ENCODE measurements at regions not wholly inside any gene's neighbourhood (a gene's known extent, or its start where the extent isn't known, plus 50 kb on each side); places are given as distances from the start of the nearest gene placed in this dataset.
A peak's percentile ranks its signal among the peaks of the same experiment; 100 is the strongest.
"Not testable (repeated sequence)": the region's sequence is repeated elsewhere in the genome, so short reads cannot be mapped to it uniquely, and the experiment has no call there.

DNA sequence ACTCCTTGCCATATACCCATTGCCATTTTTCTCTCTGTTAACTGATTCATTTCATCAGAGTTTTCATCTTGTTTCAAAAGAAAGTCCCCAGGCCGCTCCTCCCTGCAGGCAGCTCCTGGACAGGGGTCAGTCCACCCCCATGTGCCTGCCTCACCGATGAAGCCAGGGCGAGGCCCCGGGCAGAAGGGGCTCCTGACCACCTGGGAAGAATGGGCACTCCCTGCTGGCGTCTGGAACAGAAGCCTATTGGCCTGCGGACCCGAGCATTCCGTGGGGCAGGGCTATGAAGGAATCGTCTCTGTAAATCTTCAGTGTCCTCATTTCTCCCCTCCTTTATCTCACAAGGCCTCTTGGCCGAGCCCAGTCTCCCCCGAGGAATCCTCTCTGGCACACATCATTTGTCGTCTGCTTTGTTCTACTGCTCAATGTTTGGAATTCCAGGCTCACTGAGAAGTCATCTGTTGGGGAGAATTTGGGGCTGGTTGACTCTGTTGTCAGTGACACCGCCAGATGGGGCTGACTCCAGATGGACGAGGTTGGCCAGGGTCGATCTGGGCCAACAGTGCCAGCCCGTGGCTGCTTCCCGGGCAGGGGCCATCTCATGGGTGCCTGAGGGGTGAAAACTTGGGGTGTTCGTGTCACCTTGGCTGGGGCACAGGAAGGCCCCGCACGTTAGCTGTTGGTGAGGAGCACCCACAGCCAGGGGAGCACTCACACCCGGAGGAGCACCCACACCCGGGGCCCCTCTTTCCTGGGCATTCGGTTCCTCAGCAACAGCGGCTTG lies 183.9 kb downstream of the BANP start:
- intact Hi-C loops (cut with DNase I); H3K27me3 ChIP-seq; H3K4me1 ChIP-seq; H3K27ac ChIP-seq; H3K36me3 ChIP-seq; H3K4me3 ChIP-seq: not testable (repeated sequence)
- TF ChIP-seq, protein P1, sequence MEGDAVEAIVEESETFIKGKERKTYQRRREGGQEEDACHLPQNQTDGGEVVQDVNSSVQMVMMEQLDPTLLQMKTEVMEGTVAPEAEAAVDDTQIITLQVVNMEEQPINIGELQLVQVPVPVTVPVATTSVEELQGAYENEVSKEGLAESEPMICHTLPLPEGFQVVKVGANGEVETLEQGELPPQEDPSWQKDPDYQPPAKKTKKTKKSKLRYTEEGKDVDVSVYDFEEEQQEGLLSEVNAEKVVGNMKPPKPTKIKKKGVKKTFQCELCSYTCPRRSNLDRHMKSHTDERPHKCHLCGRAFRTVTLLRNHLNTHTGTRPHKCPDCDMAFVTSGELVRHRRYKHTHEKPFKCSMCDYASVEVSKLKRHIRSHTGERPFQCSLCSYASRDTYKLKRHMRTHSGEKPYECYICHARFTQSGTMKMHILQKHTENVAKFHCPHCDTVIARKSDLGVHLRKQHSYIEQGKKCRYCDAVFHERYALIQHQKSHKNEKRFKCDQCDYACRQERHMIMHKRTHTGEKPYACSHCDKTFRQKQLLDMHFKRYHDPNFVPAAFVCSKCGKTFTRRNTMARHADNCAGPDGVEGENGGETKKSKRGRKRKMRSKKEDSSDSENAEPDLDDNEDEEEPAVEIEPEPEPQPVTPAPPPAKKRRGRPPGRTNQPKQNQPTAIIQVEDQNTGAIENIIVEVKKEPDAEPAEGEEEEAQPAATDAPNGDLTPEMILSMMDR (IDR thresholded peaks at IDR 0.05), result peak in 1 of 12 donors; percentile 3
- peaks cover 0 to 20% (median 2%) of the 10 kb centered on the region in 12 donors for H3K9me3 ChIP-seq
- 46 to 55% (median 51%) methylated on average over 16 to 24 of the region's 24 CpGs for WGBS, 4 donors
- peak in 1 of 5 donors; percentile 53 for DNase-seq
- ATAC-seq, result peak in 3 of 4 donors; percentile 13 to 64 (median 56)

DNA sequence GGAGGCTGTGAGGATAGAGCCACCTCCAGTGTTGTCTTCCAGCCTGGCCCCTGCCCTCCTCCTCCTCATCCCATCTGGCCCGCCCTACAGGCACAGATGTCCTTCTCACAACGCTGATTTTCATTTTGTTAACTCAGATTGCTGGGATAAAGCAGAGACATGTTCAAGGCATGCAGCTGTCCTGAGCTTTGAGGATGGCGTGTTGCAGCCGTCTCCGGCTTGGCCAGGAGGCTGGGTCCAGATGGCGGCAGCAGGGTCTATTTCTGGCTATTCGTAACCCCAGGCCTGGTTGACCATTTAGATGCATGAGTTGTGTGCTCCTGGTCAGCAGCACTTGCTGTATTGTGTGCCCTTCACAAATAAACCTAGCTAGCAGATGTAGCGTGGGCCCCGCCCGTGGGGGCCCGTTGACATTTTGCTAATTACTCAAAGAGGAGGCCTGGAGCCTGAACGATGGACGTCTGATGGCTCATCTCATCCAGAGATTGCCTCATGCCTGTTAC lies 185.0 kb downstream of the BANP start:
- WGBS, 4 donors, result 76 to 88% (median 82%) methylated on average over 10 to 13 of the region's 13 CpGs
- H3K4me3 ChIP-seq; H3K36me3 ChIP-seq; intact Hi-C loops (cut with DNase I); H3K27me3 ChIP-seq; H3K4me1 ChIP-seq; H3K27ac ChIP-seq: not testable (repeated sequence)
- DNase-seq, result peak in 1 of 5 donors; percentile 25
- peaks cover 0 to 20% (median 2%) of the 10 kb centered on the region in 12 donors for H3K9me3 ChIP-seq
- ATAC-seq, result peak in 3 of 4 donors; percentile 11 to 56 (median 49)

DNA sequence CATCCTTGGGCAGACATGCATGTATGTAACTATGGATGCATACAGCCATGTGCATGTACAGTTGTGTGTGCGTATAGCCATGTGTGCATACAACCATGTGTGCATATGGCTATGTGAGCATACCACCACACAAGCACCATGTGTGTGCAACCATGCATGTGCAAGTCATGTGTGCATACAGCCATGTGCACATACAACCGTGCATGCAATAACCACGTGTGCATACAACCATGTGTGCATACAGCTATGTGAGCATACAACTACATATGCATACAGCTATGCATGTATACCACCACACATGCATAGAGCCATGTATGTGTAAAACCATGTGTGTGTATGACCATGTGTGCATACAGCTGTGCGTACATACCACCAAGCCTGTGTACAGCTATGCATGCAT lies 185.7 kb downstream of the BANP start:
- peaks cover 0 to 20% (median 2%) of the 10 kb centered on the region in 12 donors for H3K9me3 ChIP-seq
- H3K27ac ChIP-seq; H3K27me3 ChIP-seq; H3K4me3 ChIP-seq; DNase-seq; H3K4me1 ChIP-seq; H3K36me3 ChIP-seq; intact Hi-C loops (cut with DNase I); ATAC-seq: not testable (repeated sequence)
- 96 to 100% (median 98%) methylated on average over 3 to 4 of the region's 4 CpGs for WGBS, 4 donors

DNA sequence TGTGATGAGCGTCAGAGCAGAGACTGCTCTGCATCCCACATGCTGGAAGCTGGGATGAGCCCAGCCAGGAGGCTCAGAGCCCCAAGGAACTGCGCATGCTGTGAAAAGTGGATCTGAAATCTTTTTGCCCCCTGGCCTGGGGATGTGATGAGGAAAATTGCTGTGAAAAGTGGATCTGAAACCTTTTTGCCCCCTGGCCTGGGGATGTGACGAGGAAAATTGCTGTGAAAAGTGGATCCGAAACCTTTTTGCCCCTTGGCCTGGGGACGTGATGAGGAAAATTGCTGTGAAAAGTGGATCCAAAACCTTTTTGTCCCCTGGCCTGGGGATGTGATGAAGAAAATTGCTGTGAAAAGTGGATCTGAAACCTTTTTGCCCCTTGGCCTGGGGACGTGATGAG lies 187.9 kb downstream of the BANP start:
- Histone ChIP-seq H3K9me3 (peaks cover 0 to 20% (median 2%) of the 10 kb centered on the region in 12 donors), H3K4me1 (peaks cover 0 to 11% (median 0%) of the 10 kb centered on the region in 12 donors)
- 80 to 86% (median 82%) methylated on average over 6 of the region's 6 CpGs for WGBS, 4 donors
- H3K27me3 ChIP-seq; H3K36me3 ChIP-seq; H3K27ac ChIP-seq; H3K4me3 ChIP-seq; ATAC-seq; DNase-seq; intact Hi-C loops (cut with DNase I): not testable (repeated sequence)

DNA sequence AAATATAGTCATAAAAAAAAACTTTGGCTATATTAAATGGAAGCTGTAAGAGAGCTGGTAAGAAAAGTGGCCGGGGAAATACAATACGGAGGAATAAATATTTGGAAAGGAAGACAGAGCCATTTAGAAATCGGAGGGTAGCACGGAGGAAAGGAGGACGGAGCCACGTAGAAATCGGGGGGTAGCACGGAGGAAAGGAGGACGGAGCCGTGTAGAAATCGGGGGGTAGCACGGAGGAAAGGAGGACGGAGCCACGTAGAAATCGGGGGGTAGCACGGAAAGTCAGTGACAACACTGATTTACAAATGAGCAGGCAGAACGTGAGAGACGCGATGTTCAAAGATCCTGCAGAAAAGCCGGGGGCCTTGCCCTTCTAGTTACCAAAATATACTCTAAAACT lies 189.0 kb downstream of the BANP start:
- DNase-seq, result peak in 1 of 5 donors; percentile 9
- intact Hi-C loops (cut with DNase I); H3K27me3 ChIP-seq; H3K27ac ChIP-seq; H3K4me3 ChIP-seq; H3K36me3 ChIP-seq; ATAC-seq: not testable (repeated sequence)
- peaks cover 0 to 11% (median 0%) of the 10 kb centered on the region in 12 donors for H3K4me1 ChIP-seq
- H3K9me3 ChIP-seq, result peaks cover 0 to 20% (median 2%) of the 10 kb centered on the region in 12 donors
- 90 to 94% (median 92%) methylated on average over 20 of the region's 20 CpGs for WGBS, 4 donors

DNA sequence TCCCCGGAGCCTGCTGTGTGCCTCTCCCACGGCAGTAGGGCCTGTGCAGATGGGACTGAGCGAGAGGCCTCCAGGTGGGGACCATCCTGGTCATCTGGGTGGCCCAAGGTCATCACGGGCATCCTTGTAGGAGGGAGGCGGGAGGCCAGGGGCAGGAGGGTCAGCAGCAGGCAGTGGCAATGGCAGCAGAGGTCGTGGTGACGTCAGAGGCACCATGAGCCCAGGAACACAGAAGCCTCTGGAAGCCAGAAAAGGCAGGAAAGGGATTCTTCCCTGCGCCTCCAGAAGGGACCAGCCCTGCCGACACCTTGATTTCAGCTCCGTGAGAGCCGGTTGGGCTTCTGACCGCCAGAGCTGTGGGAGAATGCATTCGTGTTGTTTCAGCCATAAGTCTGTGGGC lies 190.3 kb downstream of the BANP start:
- no peak overlapping the region for H3K4me3 ChIP-seq
- peaks cover 0 to 11% (median 0%) of the 10 kb centered on the region in 12 donors for H3K4me1 ChIP-seq
- ATAC-seq, result no peak
- H3K27ac ChIP-seq, result no peak overlapping the region
- TF ChIP-seq, protein P1 (IDR thresholded peaks at IDR 0.05), result no peak
- TF ChIP-seq POLR2A (IDR thresholded peaks at IDR 0.05), result no peak
- peak in 1 of 5 donors; percentile 16 for DNase-seq
- no peaks in the 10 kb centered on the region for H3K27me3 ChIP-seq
- WGBS, 4 donors, result 82 to 92% (median 83%) methylated on average over 8 to 13 of the region's 13 CpGs
- H3K36me3 ChIP-seq, result no peaks in the 10 kb centered on the region
- intact Hi-C loops (cut with DNase I), result no loop called here
- H3K9me3 ChIP-seq, result peaks cover 0 to 20% (median 2%) of the 10 kb centered on the region in 12 donors

DNA sequence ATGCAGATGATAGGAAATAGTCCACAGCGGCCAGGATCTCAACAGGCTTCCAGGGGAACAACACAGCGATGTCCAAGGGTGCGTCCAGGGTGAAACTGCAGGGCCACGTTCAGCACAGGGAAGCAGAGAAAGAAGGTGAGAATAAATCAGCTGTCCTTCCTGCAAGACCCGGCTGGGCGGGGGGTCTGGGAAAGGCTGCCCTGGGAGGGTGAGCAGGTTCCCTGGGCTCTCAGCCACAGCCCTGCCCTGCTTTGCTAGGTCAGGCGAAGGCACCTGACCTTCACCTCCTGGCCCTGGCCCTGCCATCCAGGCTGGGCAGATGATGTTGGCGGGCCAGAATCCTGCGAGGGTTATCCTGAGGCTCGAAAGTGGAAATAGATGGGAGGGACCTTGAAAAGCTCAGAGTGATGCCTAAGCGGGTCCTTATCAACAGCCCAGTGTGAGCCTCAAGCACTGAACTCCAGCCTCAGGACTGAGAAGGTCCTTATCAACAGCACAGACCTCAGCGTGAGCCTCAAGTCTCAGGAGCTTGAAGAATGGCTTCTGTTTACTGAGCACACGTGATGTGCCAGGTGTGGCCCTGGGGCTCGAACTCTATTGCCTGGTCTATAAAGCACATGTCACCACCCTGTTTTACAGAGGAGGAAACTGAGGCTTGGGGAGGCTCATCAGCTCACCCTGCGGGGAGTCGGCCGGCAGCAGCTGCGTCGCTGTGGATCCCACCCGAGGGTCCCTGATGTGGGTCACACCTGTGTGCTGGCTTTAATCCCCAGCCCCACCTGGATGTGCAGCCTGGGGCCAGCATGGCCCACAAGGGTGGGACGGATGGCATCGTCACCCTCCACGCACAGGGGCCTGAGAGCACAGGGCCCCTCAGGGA lies 191.1 kb downstream of the BANP start:
- H3K27me3 ChIP-seq; H3K36me3 ChIP-seq; intact Hi-C loops (cut with DNase I); H3K4me3 ChIP-seq; ATAC-seq: not testable (repeated sequence)
- WGBS, 4 donors, result 84 to 93% (median 88%) methylated on average over 17 to 23 of the region's 23 CpGs
- Histone ChIP-seq H3K27ac (peak overlapping the region in 1 of 12 donors; percentile 83), H3K4me1 (peaks cover 0 to 11% (median 0%) of the 10 kb centered on the region in 12 donors), H3K9me3 (peaks cover 0 to 20% (median 2%) of the 10 kb centered on the region in 12 donors)
- peak in 1 of 5 donors; percentile 19 for DNase-seq
